HG02623 (cell line): ENCODE measurements at regions not wholly inside any gene's neighbourhood (a gene's known extent, or its start where the extent isn't known, plus 50 kb on each side); places are given as distances from the start of the nearest gene placed in this dataset.
"Not testable (repeated sequence)": the region's sequence is repeated elsewhere in the genome, so short reads cannot be mapped to it uniquely, and the experiment has no call there.

ENCODE experiments used
- ATAC-seq: cut with Tn5 transposase; IDR thresholded peaks from one replicate; pipeline ENCODE4 v1.9.1; 2021; ENCODE audit warnings: moderate library complexity; ENCODE audit not compliant: unreplicated experiment

DNA sequence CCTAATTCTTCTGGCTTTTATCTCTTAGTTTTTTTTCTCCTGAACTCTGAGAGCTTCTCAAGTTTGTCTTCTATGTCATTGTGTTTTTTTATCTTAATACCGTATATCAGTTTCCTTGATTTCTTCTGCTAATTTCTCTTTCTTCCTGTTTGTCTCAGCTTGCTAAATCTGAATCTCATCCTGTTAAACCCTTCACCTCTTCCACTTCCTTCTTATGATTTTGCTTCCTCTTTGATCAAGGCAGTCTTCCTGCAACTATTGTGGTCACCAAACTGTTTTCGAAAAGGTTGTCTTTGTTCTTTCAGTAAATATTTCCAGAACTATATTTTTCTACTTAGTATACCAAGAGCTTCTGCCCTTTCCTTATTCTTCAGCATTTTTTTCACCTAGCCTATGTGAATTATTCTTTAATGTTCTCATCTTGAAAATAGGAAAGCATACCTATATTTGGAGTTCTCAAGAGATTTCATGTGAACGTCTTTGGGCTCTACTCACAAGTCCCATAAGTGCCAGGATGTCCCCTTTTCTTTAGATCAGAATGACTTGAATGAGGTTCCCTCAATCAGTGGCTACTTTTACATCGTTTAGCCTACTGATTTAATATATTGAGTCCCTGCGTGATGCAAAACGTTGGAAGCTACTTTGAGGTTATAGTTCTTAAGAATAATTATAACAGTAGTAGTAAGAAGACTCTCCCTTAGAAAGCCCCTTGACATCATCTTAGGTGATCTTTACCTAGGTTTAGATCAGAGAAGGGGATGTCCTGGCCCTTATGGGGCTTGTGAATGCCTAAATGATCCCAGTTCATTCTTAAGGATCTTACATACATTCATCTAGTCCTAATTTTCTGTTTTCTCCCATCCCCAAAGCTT is 415.4 kb upstream of the AUTS2 start:
- no peak for ATAC-seq

DNA sequence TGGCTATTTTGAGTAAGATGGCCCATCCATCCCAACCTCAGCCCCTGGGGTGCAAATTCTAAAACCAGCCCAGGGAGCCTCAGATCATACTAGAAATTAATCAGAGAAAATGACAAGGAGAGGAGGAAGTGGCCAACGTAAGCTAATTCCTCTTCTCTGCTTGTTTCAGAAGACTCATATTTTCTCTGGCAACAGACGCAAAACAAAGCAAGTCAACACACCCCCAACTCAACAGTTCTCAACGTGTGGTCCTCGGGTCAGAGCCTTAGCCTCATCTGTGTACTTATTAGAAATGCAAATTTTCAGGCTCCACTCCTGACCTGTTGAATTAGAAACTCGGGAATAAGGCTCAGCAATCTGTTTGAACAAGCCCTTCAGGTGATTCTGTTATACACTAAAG is 413.9 kb upstream of the AUTS2 start:
- ATAC-seq, result no peak

DNA sequence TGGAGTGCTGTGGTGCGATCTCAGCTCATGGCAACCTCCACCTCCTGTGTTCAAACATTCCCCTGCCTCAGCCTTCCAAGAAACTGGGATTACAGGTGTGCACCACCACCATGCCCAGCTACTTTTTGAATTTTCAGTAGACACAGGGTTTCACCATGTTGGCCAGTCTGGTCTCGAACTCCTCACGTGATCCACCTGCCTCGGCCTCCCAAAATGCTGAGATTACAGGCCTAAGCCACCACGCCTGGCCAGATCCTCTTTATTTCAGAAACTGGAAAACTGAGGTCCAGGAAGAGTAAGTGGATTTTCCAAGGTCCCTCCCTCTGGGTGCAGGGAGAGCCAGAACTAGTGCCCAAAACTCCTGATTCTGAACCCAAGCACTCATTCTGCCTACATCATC is 413.1 kb upstream of the AUTS2 start:
- ATAC-seq, result no peak

DNA sequence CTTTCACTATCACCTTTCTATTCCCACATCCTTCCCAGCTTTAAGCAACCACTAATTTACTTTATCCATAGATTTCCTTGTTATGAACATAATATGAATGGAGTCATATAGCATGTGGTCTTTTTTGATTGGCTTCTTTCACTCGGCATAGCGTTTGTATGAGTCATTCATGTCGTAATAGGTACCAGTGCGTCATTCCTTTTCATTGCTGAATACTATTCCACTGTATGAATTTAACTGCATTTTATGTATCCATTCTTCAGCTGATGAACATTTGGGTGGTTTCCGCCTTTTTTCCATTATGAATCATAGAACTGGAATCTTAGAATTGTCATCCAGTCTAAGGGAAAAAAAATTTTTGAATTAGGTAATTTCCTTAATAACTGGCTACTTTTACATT is 411.3 kb upstream of the AUTS2 start:
- ATAC-seq, result no peak

DNA sequence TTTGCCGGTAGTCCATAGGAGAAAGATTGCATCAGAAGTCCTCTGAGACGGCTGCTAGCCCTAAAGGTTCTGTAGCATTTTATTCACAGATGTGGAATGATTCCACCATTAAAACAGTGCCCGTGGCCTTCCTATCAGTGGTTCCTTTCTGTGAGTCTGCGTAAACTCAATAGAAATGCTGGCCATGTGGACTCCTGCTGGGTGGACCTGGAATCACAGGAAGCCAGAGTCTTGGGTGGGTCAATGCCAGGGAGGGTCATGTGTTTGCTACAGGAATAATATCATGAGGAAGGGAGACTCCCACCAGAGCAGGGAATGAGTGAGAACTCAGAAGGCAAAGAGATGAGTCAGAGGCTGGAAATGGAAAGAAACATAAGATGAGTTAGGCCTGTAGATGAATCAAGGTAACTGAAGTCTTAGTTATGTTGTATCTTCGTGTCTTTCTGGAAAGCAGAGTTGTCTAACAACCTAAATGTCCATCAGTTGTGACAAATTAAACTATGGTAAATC is 410.4 kb upstream of the AUTS2 start:
- no peak for ATAC-seq

DNA sequence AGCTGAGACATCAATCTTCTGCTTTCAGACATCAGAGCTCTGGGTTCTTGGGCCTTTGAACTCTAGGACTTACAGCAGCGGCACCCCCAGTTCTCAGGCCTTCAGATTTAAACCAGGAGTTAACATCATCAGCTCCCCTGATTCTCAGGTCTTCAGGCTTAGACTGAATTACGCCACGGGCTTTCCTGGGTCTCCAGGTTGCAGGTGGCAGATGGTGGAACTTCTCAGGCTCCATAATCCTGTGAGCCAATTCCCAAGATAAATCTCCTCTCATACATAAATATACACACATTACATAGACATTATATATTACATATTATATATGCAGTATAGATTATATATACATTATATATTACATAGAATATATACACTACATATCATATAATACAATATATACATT is 408.9 kb upstream of the AUTS2 start:
- no peak for ATAC-seq

DNA sequence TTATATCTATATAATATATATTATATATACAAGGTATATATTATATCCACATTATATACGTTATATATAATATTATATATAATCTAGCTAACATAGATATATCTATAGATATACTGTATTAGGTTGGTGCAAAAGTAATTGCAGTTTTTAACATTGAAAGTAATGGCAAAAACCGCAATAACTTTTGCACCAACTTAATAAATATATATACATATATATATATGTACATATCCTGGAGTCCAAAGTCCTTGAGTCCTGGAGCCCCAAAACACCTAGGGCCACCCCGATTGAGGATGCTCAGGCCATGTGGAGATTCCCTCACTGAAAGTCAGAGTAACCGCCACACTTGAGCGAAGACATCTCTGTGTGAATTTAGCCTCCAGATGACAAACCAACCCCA is 408.2 kb upstream of the AUTS2 start:
- ATAC-seq, result no peak

DNA sequence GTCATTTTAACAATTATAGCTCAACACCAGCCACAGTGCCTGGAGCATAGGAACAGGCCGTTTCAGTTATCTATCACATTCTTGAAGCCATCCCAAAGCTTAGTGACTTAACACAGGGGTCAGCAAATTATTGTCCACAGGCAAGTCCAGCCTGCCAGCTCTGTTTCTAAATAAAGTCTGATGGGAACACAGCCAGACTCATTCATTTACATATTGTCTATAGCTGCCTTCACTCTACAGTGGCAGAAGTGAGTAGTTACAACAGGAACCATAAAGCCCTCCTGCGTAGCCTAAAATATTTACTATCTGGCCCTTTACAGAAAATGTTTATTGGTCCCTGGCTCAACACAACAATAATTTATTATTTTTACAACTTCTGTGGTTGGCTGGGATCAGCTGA is 407.5 kb upstream of the AUTS2 start:
- no peak for ATAC-seq

DNA sequence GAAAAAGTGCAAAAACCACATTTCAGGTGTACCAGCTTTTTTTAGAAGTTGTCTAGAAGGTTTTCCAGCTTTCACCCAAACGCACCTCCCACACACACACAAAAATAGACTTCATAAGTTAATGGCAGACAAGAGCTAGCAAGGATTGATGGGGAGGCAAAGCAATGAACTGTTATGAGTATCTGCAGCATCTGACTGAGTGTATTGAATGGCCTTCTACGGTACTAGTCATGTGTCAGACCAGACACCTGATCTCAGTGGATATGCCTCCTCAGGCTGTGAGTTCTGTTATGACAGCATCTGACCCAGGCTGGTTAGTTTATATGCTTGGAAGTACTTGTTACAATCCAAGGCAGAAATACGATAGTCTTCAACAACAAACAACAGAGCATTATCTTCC is 406.1 kb upstream of the AUTS2 start:
- no peak for ATAC-seq

DNA sequence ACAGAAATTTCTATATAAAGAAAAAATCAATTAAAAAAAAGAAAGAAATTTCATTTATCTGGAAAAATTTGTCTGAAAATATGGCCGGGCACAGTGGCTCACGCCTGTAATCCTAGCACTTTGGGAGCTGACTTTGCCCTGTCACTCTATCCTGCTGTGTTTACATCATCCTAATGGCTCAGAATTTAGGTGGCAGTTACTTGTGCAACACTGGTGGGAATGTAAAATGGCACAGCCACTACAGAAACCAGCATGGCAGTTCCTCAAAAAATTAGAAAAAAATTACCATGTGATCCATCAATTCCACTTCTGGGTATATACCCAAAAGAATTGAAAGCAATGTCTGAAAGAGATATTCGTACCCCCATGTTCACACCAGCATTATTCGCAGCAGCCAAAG is 405.2 kb upstream of the AUTS2 start:
- no peak for ATAC-seq

DNA sequence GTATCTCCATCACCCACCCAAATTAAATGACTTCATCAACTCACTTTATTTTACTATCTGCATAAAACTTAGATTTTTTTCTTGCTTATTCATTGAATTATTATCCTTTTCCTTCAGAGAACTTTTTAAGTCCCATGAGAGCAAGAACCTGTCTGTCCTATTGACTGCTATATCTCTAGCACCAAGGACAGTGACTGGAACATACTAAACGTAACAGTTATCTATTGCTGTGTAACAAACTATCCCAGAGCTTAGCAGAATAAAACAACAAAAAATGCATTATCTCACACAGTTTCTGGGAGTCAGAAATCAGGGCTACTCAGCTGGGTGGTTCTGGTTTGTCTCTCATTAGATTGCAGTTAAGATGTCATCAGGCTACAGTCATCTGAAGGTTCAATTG is 401.7 kb upstream of the AUTS2 start:
- ATAC-seq, result no peak

DNA sequence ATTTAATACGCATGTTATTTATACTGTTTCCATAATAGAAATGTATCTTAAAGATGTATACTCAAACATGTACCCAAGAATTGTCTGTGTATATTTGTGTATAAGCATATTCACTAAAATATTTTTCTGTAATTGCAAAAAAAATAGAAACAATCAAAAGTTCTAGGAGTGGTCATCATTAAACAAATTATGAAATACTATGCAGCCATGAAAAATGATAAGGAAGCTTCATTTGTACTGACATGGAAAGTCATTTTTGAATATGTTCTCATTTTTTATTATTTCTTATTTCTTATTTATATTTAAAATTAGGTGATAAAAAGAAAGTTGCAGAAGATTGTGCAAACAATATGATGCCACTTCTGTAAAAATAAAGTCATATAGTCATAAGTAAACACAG is 400.0 kb upstream of the AUTS2 start:
- ATAC-seq, result no peak

DNA sequence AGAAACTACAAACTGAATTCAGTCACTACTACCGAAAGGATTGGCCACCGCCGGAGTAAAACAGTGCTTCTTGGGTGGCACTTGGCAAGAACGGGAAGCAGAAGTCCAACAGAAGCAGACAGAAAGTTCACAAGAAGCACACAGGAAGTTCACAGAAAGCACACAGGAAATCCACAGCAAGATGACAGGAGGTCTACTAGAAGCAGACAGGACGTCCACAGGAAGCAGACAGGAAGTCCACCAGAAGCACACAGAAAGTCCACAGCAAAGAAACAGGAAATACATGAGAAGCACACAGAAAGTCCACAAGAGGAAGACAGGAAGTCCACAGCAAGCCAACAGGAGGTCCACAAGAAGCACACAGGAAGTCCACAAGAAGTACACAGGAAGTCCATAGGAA is 399.2 kb upstream of the AUTS2 start:
- no peak for ATAC-seq

DNA sequence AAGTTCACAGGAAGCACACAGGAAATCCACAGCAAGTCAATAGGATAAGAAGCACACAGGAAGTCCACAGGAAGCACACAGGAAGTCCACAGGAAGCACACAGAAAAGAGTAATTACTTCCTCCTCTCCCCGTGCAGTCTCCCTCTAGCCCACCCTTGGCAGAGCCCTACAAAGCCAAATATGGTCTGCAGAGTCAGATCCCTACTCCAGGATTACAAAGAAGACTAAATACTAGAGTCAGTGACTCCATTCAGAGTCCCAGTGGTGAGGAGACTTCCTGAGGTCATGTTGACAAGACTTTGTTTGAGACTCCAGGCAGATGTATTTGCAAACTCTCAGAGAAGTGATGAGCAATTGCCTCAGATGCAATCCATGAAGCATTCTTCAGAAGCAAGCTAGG is 398.6 kb upstream of the AUTS2 start:
- no peak for ATAC-seq

DNA sequence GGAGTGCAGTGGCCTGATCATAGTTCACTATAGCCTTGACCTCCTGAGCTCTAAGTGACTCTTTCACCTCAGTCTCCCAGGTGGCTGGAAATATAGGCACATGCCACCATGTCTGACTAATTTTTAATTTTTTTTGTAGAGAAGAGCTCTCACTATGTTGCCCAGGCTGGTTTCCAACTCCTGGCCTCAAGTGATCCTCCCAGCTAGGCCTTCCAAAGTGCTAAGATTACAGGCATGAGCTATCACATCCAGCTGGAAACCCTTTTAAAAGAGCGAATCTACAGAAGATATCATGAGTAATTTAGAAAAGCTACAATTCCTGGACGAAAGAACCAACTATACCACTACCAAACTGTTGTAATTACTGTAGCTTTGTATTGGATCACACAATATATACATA is 394.4 kb upstream of the AUTS2 start:
- ATAC-seq, result no peak

DNA sequence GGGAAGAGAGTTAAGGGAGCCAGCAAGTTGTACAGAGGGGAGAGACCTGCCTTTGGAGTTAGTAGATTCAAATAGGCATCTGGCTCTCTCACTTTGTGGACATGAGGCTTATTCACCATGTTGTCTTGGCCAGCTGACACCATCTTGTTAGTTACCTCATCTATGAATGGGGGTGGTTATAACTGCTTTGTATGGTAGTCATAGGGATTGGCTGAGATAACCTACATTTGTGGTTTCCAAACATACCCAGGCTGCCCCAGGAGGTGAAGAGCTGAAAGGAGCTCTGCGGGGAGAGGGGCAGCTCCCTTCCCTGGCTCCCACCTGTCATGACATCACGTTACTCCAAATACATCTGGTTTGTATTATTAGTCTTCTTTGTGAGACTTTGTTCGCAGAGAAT is 393.3 kb upstream of the AUTS2 start:
- no peak for ATAC-seq

DNA sequence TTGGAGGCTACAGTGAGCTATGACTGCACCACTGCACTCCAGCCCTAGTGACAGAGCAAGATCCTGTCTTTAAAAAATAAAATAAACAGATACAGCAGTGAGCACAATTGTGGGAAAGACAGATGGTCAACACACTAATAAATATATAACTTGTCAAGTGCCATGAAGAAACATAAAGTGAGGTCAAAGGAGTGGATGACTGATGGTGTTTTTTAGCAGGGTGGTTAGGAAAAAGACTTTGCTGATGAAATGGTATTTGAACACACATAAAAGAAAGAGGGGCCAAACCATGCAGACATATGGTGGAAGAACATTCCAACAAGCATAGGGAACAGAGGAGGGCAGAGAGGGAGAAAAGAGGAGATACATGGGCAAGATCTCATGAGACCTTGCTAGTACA is 392.7 kb upstream of the AUTS2 start:
- ATAC-seq, result no peak

DNA sequence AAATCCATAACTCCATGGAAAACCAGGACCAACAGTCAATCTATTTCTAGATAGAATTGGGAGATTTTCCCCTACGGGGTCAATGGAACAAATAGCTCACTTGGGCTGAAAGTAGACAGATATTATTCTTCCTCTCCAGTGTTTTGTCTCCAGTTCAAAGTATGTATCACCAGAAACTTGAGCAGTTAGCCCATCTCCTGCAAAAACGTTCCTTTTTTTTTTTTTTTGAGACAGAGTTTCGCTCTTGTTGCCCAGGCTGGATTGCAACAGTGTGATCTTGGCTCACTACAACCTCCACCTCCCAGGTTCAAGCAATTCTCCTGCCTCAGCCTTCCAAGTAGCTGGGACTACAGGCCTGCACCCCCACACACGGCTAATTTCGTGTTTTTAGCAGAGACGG is 390.0 kb upstream of the AUTS2 start:
- ATAC-seq, result no peak

DNA sequence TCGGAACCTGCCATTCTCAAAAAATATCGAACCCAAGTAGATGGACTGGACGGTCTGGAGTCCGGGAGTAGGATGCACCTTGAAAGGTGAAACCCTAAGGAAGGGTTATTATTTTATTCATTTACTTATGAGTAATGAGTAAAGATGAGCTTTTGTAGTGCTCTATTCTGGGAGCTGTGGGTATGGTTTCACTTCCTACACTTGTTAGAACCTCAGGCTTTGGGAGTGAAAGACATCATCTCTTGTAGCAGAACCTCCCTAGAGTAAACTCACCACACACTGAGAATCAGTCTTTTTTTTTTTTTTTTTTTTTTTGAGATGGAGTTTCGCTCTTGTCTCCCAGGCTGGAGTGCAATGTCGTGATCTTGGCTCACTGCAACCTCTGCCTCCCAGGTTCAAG is 389.4 kb upstream of the AUTS2 start:
- no peak for ATAC-seq

DNA sequence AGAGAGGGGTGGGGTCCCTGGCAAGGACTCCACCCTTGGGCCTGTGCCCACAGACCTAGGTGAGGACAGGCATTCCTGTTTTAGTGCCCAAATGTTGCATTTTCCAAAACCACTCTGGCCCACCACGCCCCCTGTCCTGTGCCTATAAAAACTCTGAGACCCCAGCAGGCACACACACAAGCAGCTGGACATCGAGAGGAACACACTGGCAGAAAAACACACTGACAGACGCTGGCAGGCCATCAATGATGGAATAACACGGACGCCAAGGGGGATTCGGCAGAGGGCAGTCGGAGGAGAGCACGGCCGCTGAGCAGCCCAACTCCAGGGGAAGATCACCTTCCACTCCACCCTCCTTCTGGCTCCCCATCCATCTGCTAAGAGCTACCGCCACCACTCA is 386.9 kb upstream of the AUTS2 start:
- ATAC-seq, result no peak

DNA sequence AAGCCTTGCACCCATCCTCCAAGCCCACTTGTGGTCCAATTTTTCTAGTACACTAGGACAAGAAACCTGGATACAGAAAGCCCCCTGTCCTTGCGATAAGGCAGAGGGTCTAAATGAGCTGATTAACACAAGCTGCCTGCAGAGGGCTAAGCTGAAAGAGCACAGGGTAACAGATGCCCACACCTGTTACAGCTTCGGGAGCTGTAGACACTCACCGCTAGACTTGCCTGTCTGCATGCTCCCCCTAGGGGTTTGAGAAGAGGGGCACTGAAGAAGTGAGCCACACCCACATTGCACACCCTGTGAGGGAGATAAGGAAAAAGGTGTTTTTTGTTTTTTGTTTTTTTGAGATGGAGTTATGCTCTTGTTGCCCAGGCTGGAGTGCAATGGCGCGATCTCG is 386.5 kb upstream of the AUTS2 start:
- no peak for ATAC-seq

DNA sequence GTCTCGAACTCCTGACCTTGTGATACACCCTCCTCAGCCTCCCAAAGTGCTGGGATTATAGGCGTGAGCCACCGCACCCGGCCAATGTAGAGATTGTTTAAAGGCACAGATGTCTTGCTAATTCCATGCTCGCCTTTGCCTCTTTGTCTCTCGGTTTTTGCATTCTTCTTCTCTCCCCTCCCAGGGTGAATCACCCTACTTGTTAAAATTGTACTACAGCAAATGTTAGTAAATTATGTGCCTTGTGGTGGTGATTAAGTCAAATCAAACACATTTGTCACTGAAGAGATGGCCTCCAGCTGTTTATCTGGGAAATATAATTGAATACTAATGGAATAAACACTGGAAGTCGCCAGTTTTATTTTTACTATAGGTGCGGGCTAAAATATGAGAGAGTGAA is 384.4 kb upstream of the AUTS2 start:
- ATAC-seq, result no peak

DNA sequence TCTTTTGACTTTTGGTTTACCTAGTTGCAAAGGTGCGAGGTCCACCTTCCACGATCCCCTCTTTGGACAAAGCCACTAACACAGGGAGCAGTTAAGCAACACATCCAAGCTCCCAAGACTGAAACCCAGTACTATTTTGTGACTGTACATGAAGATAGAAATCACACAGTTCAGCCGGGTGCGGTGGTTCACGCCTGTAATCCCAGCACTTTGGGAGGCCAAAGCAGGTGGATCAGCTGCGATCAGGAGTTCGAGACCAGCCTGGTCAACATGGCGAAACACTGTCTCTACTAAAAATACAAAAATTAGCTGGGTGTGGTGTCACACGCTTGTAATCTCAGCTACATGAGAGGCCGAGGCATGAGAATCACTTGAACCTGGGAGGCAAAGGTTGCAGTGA is 382.8 kb upstream of the AUTS2 start:
- not testable (repeated sequence) for ATAC-seq
